ENCODE measurements at regions not wholly inside any gene's neighbourhood (a gene's known extent, or its start where the extent isn't known, plus 50 kb on each side); places are given as distances from the start of the nearest gene placed in this dataset.

DNA sequence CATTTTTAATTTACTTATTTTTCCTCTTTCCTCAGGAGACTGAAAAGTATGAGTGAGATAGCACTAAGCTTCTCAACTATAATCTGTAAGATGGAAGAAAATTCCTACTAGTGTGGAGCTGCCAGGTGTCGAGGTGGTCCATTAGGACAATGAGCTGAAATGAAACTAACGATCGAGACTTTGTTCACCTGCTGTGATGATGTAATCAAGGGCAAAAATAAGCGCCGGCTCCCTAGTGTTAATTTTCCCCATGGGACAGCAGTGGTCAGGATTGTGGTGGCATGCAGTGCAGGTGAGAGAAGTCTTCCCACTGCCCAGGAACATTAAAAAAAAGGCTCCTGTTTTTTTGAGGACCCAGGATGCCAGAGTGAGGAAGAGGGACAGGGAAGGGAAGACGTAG lies 859.1 kb upstream of the GCFC2 start:
- intact Hi-C loops (cut with micrococcal nuclease): no loop called here
- no peak for DNase-seq (ENCODE audit: unreplicated experiment)
- POLR2A ChIA-PET: no interaction called here
- TF ChIP-seq, protein P1, sequence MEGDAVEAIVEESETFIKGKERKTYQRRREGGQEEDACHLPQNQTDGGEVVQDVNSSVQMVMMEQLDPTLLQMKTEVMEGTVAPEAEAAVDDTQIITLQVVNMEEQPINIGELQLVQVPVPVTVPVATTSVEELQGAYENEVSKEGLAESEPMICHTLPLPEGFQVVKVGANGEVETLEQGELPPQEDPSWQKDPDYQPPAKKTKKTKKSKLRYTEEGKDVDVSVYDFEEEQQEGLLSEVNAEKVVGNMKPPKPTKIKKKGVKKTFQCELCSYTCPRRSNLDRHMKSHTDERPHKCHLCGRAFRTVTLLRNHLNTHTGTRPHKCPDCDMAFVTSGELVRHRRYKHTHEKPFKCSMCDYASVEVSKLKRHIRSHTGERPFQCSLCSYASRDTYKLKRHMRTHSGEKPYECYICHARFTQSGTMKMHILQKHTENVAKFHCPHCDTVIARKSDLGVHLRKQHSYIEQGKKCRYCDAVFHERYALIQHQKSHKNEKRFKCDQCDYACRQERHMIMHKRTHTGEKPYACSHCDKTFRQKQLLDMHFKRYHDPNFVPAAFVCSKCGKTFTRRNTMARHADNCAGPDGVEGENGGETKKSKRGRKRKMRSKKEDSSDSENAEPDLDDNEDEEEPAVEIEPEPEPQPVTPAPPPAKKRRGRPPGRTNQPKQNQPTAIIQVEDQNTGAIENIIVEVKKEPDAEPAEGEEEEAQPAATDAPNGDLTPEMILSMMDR (IDR thresholded peaks at IDR 0.05; ENCODE audit: unreplicated experiment): no peak
- Mint-ChIP-seq H3K36me3 (ENCODE audit: insufficient read depth, unreplicated experiment) (no peaks in the 10 kb centered on the region), H3K27me3 (ENCODE audit: insufficient read depth, unreplicated experiment) (peaks cover 7% of the 10 kb centered on the region), H3K4me3 (ENCODE audit: unreplicated experiment) (peak overlapping the region; percentile 19), H3K27ac (ENCODE audit: low read depth, unreplicated experiment) (no peak overlapping the region), H3K9me3 (ENCODE audit: unreplicated experiment) (no peaks in the 10 kb centered on the region), H3K4me1 (ENCODE audit: insufficient read depth, unreplicated experiment) (peaks cover 4% of the 10 kb centered on the region)
- no TSS peak for BruUV-seq (replicated peaks)
- CTCF ChIA-PET: no interaction called here

DNA sequence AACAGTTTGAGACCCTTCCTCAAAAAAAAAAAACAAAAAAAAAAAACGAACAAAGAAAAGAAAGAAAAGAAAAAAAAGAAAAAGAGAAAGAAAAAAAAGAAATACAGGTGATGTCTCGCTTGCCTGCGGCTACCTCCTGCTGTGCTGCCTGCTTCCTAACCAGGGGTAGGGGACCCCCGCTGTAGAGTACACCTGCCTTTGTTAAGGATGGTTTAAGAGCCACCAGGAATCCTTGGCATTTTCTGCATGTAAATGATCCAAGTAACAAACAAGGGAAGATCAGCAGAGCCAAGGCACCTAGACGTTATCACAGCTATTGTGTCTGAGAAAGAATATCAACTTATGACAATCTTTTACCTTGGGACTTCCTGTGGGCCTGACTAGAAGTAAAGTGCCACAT lies 856.8 kb upstream of the GCFC2 start:
- CTCF ChIA-PET: no interaction called here
- BruUV-seq (replicated peaks): no TSS peak
- no peaks in the 10 kb centered on the region for H3K36me3 Mint-ChIP-seq (ENCODE audit: insufficient read depth, unreplicated experiment)
- H3K27ac Mint-ChIP-seq (ENCODE audit: low read depth, unreplicated experiment): no peak overlapping the region
- peaks cover 12% of the 10 kb centered on the region for H3K27me3 Mint-ChIP-seq (ENCODE audit: insufficient read depth, unreplicated experiment)
- TF ChIP-seq, protein P1 (IDR thresholded peaks at IDR 0.05; ENCODE audit: unreplicated experiment): no peak
- no peaks in the 10 kb centered on the region for H3K9me3 Mint-ChIP-seq (ENCODE audit: unreplicated experiment)
- no peak for DNase-seq (ENCODE audit: unreplicated experiment)
- intact Hi-C loops (cut with micrococcal nuclease): no loop called here
- peaks cover 4% of the 10 kb centered on the region for H3K4me1 Mint-ChIP-seq (ENCODE audit: insufficient read depth, unreplicated experiment)
- H3K4me3 Mint-ChIP-seq (ENCODE audit: unreplicated experiment): no peak overlapping the region
- POLR2A ChIA-PET: no interaction called here

DNA sequence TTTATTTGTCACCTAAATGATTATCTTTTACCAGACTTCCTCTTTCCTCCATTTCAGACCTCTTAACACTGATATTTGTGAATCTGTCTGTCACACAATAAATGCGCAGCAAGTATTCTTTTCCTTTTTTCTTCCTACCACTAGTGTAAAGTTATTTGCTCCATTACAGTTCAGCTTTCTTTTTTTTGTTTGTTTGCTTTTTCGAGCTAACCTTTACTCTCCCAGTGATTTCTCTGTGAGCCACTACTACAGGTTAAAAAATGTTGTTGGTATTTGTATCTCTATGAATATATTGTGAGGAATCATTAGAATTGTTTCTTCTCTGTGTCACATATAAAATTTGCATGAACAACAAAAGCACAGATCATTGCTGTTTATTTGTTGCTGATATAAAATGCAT lies 854.0 kb upstream of the GCFC2 start:
- intact Hi-C loops (cut with micrococcal nuclease): no loop called here
- Mint-ChIP-seq H3K36me3 (ENCODE audit: insufficient read depth, unreplicated experiment) (no peaks in the 10 kb centered on the region), H3K27me3 (ENCODE audit: insufficient read depth, unreplicated experiment) (peaks cover 12% of the 10 kb centered on the region), H3K4me1 (ENCODE audit: insufficient read depth, unreplicated experiment) (peaks cover under 1% of the 10 kb centered on the region), H3K9me3 (ENCODE audit: unreplicated experiment) (no peaks in the 10 kb centered on the region), H3K27ac (ENCODE audit: low read depth, unreplicated experiment) (no peak overlapping the region), H3K4me3 (ENCODE audit: unreplicated experiment) (no peak overlapping the region)
- BruUV-seq (replicated peaks): no TSS peak
- TF ChIP-seq, protein P1 (IDR thresholded peaks at IDR 0.05; ENCODE audit: unreplicated experiment): no peak
- DNase-seq (ENCODE audit: unreplicated experiment): no peak
- POLR2A ChIA-PET: no interaction called here
- CTCF ChIA-PET: interaction anchor here (1.2 kb wide), 1 partner anchor 35 kb away, joined by 3 read pairs; no protein-coding TSS in a partner anchor

DNA sequence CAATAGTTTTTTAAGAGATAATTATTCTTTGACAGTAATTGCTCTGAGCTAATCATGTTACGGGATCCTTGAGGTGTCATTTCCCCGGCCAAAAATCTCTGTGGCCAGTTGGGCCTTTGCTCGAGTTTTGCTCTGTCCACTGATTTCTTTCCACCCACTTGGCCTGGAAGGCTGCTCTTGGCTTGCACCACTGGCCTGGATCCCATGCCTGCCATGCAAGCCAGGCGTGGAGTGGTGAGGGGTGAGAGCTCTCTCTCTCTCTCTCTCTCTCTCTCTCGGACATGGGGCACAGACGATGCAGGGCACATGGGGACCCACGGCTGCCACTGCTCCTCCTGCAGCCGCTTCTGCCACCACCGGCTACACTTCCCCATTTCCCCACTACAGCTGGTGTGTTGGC lies 853.0 kb upstream of the GCFC2 start:
- Mint-ChIP-seq H3K27me3 (ENCODE audit: insufficient read depth, unreplicated experiment) (peaks cover 13% of the 10 kb centered on the region), H3K36me3 (ENCODE audit: insufficient read depth, unreplicated experiment) (no peaks in the 10 kb centered on the region), H3K9me3 (ENCODE audit: unreplicated experiment) (no peaks in the 10 kb centered on the region), H3K4me3 (ENCODE audit: unreplicated experiment) (no peak overlapping the region), H3K4me1 (ENCODE audit: insufficient read depth, unreplicated experiment) (no peaks in the 10 kb centered on the region), H3K27ac (ENCODE audit: low read depth, unreplicated experiment) (no peak overlapping the region)
- no TSS peak for BruUV-seq (replicated peaks)
- DNase-seq (ENCODE audit: unreplicated experiment): no peak
- POLR2A ChIA-PET: interaction anchor here (0.6 kb wide), 1 partner anchor 170 kb away, joined by 4 read pairs; no protein-coding TSS in a partner anchor
- intact Hi-C loops (cut with micrococcal nuclease): no loop called here
- TF ChIP-seq, protein P1 (IDR thresholded peaks at IDR 0.05; ENCODE audit: unreplicated experiment): no peak
- CTCF ChIA-PET: interaction anchor here (1.2 kb wide), 1 partner anchor 775 kb away, joined by 3 read pairs; no protein-coding TSS in a partner anchor

Measured in MCF 10A (cell line).